ENCODE measurements at regions not wholly inside any gene's neighbourhood (a gene's known extent, or its start where the extent isn't known, plus 50 kb on each side); places are given as distances from the start of the nearest gene placed in this dataset.

- Histone ChIP-seq H3K9me3 (ENCODE audit: control insufficient read depth, insufficient read depth, low read length) (no peaks in the 10 kb centered on the region), H3K4me1 (ENCODE audit: control insufficient read depth, insufficient read depth, low read length) (no peaks in the 10 kb centered on the region), H3K4me3 (ENCODE audit: low read length) (no peak overlapping the region), H3K27ac (ENCODE audit: low read length) (no peak overlapping the region), H3K27me3 (ENCODE audit: control insufficient read depth, insufficient read depth, low read length) (no peaks in the 10 kb centered on the region), H3K36me3 (ENCODE audit: control insufficient read depth, insufficient read depth, low read length) (no peaks in the 10 kb centered on the region)
- intact Hi-C loops (cut with micrococcal nuclease): no loop called here
- Mint-ChIP-seq H3K9me3 (no peaks in the 10 kb centered on the region), H3K27me3 (ENCODE audit: low read depth in 2 of 2) (peaks cover 5 to 9% of the 10 kb centered on the region in 2 donors), H3K27ac (no peak overlapping the region), H3K36me3 (no peaks in the 10 kb centered on the region), H3K4me1 (no peaks in the 10 kb centered on the region), H3K4me3 (no peak overlapping the region)
- no peak for DNase-seq
- no peak for TF ChIP-seq CTCF (IDR thresholded peaks at IDR 0.05)
- 100% methylated on average over 2 of the region's 2 CpGs for WGBS (ENCODE audit: insufficient coverage)
- no peak for ATAC-seq
Measured at GRCh38 chr17:15177343-15177742, 87.8 kb downstream of the PMP22 start.

- DNase-seq (no peak), ATAC-seq (no peak)
- no peaks in the 10 kb centered on the region for H3K36me3 Mint-ChIP-seq
- no peak overlapping the region for H3K4me3 Mint-ChIP-seq
- no peaks in the 10 kb centered on the region for H3K4me1 Mint-ChIP-seq
- H3K9me3 Mint-ChIP-seq: no peaks in the 10 kb centered on the region
- H3K4me3 ChIP-seq (ENCODE audit: low read length): no peak overlapping the region
- intact Hi-C loops (cut with micrococcal nuclease): no loop called here
- no peaks in the 10 kb centered on the region for H3K36me3 ChIP-seq (ENCODE audit: control insufficient read depth, insufficient read depth, low read length)
- WGBS (ENCODE audit: insufficient coverage): 79% methylated on average over 5 of the region's 7 CpGs
- H3K27ac ChIP-seq (ENCODE audit: low read length): no peak overlapping the region
- H3K27me3 ChIP-seq (ENCODE audit: control insufficient read depth, insufficient read depth, low read length): no peaks in the 10 kb centered on the region
- no peaks in the 10 kb centered on the region for H3K4me1 ChIP-seq (ENCODE audit: control insufficient read depth, insufficient read depth, low read length)
- H3K27ac Mint-ChIP-seq: no peak overlapping the region
- peaks cover 5 to 20% of the 10 kb centered on the region in 2 donors for H3K27me3 Mint-ChIP-seq (ENCODE audit: low read depth in 2 of 2)
- H3K9me3 ChIP-seq (ENCODE audit: control insufficient read depth, insufficient read depth, low read length): no peaks in the 10 kb centered on the region
- TF ChIP-seq CTCF (IDR thresholded peaks at IDR 0.05): no peak
Measured at GRCh38 chr17:15175356-15175755, 89.8 kb downstream of the PMP22 start.

GRCh38 chr17:15171167-15172047 is 93.7 kb downstream of the PMP22 start:
- Histone ChIP-seq H3K4me1 (ENCODE audit: control insufficient read depth, insufficient read depth, low read length) (no peaks in the 10 kb centered on the region), H3K27ac (ENCODE audit: low read length) (no peak overlapping the region), H3K27me3 (ENCODE audit: control insufficient read depth, insufficient read depth, low read length) (no peaks in the 10 kb centered on the region), H3K36me3 (ENCODE audit: control insufficient read depth, insufficient read depth, low read length) (no peaks in the 10 kb centered on the region), H3K9me3 (ENCODE audit: control insufficient read depth, insufficient read depth, low read length) (no peaks in the 10 kb centered on the region), H3K4me3 (ENCODE audit: low read length) (no peak overlapping the region)
- Mint-ChIP-seq H3K4me1 (no peaks in the 10 kb centered on the region), H3K4me3 (no peak overlapping the region), H3K27me3 (ENCODE audit: low read depth in 2 of 2) (peaks cover 7 to 20% of the 10 kb centered on the region in 2 donors), H3K9me3 (no peaks in the 10 kb centered on the region), H3K27ac (no peak overlapping the region), H3K36me3 (no peaks in the 10 kb centered on the region)
- WGBS (ENCODE audit: insufficient coverage): 26% methylated on average over 9 of the region's 9 CpGs
- intact Hi-C loops (cut with micrococcal nuclease): no loop called here
- TF ChIP-seq CTCF (IDR thresholded peaks at IDR 0.05): peak; percentile 31
- DNase-seq: peak in 1 of 2 donors; percentile 22
- ATAC-seq: peak in 1 of 3 donors; percentile 56

- intact Hi-C loops (cut with micrococcal nuclease): no loop called here
- Mint-ChIP-seq H3K27ac (no peak overlapping the region), H3K27me3 (ENCODE audit: low read depth in 2 of 2) (peaks cover 7 to 20% of the 10 kb centered on the region in 2 donors), H3K9me3 (no peaks in the 10 kb centered on the region), H3K36me3 (no peaks in the 10 kb centered on the region), H3K4me3 (no peak overlapping the region), H3K4me1 (no peaks in the 10 kb centered on the region)
- no peak overlapping the region for H3K4me3 ChIP-seq (ENCODE audit: low read length)
- no peak for DNase-seq
- no peaks in the 10 kb centered on the region for H3K4me1 ChIP-seq (ENCODE audit: control insufficient read depth, insufficient read depth, low read length)
- TF ChIP-seq CTCF (IDR thresholded peaks at IDR 0.05): no peak
- WGBS (ENCODE audit: insufficient coverage): 64% methylated on average over 2 of the region's 2 CpGs
- H3K36me3 ChIP-seq (ENCODE audit: control insufficient read depth, insufficient read depth, low read length): no peaks in the 10 kb centered on the region
- H3K27ac ChIP-seq (ENCODE audit: low read length): no peak overlapping the region
- no peaks in the 10 kb centered on the region for H3K9me3 ChIP-seq (ENCODE audit: control insufficient read depth, insufficient read depth, low read length)
- no peak for ATAC-seq
- H3K27me3 ChIP-seq (ENCODE audit: control insufficient read depth, insufficient read depth, low read length): no peaks in the 10 kb centered on the region
Measured at GRCh38 chr17:15169676-15170075, 95.5 kb downstream of the PMP22 start.

All from natural killer cell (primary cell).